NCI-H2196 (cell line): ENCODE measurements at regions not wholly inside any gene's neighbourhood (a gene's known extent, or its start where the extent isn't known, plus 50 kb on each side); places are given as distances from the start of the nearest gene placed in this dataset.
"Not testable (repeated sequence)": the region's sequence is repeated elsewhere in the genome, so short reads cannot be mapped to it uniquely, and the experiment has no call there.

Experiments
- DNase-seq: peaks from one replicate; lab custom pipeline; 2025; ENCODE audit not compliant: unreplicated experiment; lab: John Stamatoyannopoulos, UW

DNA sequence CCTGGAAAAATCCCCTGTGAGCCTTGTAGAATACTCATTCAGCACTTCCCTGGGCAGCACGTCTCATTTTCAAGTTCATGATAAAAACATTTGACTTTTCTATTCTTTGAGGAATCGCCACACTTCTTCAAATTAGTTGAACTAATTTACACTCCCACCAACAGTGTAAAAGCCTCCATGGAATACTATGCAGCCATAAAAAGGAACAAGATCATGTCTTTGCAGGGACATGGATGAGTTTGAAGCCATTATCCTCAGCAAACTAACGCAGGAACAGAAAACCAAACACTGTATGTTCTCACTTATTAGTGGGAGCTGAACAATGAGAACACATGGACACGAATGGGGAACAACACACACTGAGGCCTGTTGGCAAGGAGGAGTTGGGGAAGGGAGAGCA lies 102.0 kb upstream of the HEY2 start:
- DNase-seq, result no peak

DNA sequence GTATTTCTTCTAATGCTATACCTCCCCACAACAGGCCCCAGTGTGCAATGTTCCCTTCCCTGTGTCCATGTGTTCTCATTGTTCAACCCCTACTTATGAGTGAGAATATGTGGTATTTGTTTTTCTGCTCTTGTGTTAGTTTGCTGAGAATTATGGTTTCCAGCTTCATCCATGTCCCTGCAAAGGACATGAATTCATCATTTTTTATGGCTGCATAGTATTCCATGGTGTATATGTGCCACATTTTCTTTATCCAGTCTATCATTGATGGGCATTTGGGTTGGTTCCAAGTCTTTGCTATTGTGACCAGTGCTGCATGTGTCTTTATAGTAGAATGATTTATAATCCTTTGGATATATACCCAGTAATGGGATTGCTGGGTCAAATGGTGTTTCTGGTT lies 95.7 kb upstream of the HEY2 start:
- not testable (repeated sequence) for DNase-seq

DNA sequence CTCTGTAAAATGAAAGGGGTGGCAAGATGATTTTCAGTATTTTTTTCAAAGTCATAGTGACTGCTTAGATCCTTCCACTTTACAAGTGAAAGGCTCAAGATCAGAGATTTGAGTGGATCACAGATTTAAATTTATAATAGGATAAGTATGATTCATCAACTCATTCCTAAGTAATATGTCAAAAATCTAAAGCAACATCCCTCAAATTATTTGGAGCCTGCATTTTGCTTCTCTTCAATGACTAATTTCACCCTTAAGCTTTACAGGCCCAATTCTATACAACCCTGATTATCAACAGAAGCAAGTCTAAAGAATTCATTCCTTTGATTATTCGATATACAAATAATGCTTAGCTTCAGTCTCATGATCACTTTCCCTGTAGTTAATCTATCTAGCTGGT lies 93.9 kb upstream of the HEY2 start:
- DNase-seq, result no peak

DNA sequence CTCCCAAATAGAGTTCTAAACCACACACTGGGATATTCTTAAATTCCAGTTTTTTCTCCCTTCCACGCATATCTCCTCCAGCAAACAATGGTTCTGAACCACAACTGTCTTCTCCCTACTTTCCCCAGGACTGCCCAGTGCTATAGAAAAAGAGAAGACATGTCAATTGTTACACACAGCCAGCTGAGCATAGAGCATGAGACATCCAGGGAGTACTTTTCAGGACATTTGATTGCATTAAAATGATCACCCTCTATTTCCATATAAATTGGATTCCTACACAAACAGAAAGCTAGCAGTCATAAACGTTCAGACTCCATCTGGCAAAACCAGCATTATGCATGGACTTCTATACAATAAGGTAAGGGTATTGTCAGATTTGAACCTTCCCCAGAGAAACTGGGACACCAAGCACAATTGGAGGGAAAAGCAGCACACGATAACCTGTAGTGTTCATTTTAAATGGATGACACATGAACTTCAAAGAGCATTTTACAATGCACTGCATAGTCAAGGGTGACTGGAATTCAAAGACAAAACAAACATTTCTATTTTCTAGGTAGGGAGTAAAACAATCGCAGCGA lies 93.1 kb upstream of the HEY2 start:
- DNase-seq, result no peak

DNA sequence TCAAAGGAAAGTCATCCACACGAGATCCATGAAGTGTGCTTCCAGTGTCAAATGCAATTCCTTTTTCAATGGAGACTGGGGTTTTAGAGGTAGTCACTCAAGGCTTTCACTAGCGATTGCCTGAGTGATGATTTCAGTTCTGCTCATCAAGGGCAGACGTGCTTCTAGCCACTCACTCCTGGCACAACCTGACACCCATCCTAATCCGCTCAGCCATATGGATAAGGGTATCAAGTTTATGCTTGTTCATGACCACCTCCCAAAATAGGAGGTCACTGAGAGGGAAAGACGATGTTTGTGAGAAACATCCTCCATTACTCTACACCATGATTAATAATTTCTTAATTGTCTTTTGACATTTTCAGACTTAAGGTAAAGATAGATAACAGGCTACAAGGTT lies 91.3 kb upstream of the HEY2 start:
- DNase-seq, result no peak

DNA sequence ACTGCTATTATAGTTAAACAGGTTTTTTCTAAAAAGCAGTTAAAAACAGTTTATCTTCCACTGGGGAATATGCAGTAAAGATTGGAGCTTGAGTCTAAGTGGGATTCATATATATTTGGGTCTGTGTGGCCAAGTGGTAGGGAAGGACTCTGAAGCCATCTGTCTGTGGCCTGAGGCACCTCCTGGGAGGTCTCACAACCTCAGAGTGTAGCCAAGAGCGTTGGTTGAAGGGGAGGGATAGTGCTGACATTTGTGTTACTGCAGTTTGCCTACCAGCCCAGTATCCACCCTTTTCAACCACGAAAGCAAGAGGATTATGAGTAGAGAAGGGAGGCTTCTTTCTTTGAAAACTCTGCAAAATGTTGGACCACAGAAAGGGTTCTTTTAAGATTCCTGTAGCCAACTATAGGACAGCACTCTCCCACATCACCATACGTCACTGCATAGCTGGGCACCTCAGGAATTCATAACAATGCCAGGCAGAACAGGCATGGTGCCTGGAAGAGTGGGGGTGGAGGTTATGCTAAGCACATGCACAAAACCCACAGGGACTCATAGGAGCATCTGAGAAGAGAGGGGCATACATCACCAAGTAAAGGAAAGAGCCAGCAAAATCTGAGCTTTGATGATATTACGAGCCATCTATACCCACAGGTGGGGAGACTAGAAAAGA lies 90.5 kb upstream of the HEY2 start:
- DNase-seq, result no peak

DNA sequence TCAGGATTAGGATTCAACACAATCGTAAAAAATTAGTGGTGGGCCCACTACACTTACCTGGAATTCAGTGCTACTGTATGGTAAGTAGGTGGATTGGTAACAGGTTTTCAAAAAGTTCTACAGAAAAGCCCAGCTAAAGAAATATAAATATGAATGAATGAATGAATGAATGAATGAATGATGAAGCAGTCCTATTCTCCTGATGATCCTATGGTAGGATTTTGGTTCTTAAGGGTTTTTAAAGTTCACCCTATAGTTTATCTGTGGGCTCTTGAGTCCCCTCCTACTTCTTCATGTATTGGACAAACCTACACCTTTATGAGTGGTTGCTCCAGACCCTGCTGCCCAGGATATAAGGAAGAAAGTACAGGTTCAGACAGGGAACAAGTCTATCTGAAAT lies 89.5 kb upstream of the HEY2 start:
- no peak for DNase-seq

DNA sequence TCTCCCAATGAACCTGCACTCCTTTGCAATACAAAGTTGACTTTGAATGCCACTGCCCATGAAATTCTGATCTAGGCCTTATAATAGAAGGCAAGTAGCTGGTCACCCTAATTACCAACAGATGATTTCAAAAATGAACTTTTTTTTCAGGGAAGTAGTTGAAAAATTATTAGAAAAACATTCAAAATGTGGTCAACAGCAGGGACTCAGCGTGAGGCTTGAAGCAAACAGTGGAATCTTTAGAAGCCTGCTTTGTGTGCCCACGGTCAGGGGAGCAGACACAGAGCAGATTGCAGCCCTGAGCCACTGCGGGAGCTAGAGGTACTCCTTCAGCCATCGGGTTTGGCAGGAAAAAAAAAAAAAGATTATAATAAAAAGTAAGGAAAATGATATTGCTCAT lies 87.1 kb upstream of the HEY2 start:
- DNase-seq, result no peak

DNA sequence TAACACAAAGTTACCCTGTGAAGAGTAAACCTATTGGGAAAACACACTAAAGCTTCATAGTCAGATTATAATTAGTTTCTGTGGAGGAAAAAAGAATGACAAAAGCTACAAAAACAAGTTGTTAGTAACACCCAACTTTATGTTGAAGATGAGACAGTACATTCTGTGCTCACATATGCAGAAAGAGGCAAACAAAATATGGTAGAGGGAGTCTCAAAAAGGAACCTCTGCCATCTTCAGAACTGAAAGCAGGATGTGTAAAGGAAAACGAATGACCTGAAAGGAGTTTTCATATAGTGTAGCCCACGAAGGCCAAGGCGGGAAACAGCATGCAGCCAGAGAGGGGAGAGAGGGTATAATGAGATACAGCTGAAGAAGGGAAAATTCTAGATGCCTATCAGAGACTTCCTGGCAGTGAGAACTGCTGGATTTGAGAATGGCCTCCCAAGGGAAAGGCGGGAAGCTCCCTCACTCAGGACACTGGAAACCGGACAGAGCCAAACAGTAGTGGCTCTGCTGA lies 84.1 kb upstream of the HEY2 start:
- no peak for DNase-seq

DNA sequence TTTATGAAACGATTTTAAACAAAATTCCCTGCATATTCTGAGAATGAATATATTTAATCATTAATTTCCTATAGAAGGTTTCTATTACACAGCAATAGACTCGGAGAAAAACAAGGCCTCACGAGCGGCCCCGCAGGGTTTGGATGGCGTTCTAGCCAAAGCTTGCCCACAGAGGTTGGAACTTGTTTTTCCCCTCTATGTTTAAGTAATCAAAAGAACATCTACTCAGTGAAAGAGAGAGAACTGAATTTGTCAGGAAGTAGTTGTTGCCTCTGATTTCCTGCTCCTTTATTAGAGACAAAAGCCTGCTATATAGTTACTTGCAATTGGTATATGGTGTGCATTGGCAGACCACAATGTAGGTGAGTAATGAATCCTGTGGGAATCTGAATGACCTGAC lies 82.1 kb upstream of the HEY2 start:
- DNase-seq, result no peak

DNA sequence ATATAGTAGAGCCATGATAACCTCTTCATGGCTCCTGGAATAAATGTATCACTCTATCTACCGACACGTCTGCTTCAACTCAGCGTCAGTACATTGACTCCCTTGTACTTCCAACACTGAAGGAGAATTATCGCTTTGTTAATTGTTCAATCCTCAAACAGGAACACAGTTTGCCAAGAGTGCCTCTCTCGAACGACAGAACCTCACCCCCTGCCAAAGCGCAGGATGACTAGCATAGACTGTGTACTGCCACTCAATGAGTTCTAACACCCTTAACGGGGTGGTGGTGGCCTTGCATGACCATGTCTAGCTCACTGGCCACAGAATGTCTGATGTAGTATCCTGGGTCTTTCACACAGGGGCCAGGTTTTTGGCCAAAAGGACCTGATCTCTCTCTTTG lies 81.4 kb upstream of the HEY2 start:
- no peak for DNase-seq

DNA sequence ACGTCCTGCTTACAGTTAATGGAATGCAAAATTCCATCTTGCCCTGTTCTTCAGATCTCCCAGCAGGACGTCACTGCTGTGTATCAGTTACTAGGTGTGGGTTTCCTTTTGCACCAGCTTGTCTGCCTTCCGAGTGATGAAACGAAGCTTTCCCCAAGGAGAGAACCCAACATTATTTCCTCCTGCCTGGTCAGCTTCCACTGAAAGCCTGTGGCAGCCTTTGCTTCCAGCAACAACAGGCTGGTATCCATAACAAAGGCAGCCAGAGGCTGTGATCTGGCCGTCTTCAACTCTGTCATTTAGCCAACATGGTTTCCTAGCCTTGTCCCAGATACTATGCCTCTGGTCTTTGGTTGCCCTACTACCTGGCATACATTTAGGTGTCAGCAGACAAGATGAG lies 78.9 kb upstream of the HEY2 start:
- no peak for DNase-seq

DNA sequence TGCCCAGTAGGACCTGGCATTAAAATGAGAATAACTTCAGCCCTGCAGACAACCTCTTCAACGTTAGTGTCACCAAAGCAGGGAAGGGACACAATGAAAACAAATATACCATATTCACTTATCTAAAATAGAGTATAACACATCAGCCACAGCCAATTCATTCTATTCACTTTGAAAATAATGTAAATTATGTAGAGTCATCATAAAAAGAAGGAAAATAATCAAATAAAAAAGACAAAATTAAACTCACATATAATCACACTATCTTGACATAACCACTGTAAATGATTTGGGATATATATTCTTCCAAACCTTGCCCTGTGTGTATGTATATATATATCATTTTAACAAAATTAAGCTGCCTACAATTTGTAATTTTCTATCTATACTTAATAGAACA lies 78.1 kb upstream of the HEY2 start:
- DNase-seq, result no peak

DNA sequence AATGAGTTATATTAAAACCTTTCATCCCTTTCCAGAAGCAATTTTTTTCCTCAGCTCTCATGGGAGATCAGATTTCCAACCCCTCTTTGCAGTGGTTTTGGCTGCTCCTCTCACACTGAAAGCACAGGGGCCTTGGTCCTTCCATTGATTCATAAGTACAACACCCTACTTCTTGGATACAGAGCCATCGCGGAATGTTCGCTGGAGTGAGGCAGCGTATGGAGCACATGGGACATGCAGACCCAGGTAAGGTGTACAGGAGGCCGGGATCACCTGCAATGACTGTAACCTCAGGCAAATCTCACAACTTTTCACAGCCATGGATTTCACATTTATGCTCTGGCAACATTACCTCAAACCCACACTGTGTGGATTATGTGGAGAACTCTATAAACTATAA lies 75.2 kb upstream of the HEY2 start:
- no peak for DNase-seq

DNA sequence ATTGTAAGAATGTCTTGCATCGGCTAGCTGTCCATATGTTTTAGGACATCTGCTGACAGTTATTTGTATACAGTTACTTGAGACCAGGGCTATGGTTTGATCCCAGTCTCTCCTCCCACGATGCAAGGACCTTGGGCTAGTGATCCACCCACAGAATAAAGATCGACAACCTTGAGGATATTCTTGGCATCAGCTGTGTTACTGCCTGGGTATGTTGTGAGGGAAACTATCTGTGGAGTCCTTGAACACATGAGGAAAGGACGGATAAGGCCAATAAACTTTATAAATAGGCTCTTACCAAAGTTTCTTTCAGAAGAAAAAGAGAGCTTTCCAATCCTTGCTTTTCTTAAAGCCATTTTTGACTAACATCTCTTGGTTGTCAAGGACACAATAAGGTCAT lies 70.8 kb upstream of the HEY2 start:
- DNase-seq, result no peak

DNA sequence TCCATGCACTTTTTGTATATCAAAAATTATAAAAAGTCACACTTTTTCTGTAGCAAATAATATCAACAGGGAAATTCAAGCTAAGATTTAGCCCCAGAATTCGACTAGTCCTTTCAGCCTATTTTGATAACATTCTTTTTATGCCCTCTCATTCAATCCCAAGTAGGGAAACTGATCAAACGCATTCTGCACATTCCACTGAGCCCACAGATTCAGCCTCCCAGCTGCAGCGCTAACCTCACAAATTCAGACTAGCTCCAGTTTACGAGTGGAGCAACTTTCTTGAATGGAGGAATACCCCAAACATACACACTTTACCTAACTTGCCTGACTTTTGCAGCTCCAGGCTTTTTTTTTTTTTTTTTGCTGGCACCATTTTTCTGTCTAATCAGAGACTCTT lies 70.3 kb upstream of the HEY2 start:
- no peak for DNase-seq

DNA sequence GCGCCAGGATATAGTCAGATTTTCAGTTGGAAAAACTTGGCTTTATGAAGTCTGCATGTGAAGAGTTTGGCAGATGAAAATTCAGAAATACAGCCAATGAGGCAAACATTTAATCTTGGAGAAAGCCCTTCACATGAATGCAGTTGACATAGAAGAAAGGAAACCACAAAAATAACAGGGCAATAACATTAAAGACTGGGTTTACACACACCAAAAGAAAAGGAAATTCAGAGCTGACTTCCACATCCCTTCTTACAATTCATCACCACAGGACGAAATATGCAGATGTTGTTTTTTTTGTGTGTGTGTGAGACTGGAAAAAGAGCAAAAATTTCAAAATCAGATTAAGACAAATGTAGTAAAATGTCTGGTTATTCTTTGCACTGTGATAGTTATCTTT lies 69.8 kb upstream of the HEY2 start:
- DNase-seq, result no peak

DNA sequence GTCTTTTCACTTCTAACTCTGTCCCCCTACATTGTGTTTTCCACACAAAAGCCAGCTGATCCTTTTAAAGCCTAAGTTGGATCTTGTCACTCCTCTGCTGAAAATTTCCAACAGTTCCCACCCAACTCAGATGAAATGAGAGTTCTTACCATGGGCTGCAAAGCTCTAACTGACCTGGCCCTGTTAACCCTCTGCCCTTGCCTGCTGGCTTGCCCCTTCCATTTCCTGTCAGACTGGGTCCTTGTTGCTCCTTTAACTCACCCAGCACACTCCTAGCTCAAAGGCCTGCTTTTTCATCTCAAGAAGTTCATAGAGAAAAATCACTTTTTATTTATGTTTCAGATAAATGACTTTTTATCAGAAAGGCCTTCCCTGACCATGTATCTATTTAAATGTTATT lies 66.5 kb upstream of the HEY2 start:
- DNase-seq, result no peak

DNA sequence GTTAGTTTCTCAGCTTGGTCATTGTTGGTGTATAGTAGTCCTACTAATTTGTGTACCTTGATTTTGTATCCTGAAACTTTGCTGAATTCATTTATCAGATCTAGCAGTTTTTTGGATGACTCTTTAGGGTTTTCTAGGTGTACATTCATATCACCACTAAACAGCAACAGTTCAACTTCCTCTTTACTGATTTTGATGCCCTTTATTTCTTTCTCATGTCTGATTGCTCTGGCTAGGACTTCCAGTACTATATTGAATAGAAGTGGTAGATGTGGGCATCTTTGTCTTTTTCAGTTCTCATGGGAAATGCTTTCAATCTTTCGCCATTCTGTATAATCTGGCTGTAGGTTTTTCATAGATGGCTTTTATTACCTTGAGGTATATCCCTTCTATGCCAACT lies 61.3 kb upstream of the HEY2 start:
- no peak for DNase-seq

DNA sequence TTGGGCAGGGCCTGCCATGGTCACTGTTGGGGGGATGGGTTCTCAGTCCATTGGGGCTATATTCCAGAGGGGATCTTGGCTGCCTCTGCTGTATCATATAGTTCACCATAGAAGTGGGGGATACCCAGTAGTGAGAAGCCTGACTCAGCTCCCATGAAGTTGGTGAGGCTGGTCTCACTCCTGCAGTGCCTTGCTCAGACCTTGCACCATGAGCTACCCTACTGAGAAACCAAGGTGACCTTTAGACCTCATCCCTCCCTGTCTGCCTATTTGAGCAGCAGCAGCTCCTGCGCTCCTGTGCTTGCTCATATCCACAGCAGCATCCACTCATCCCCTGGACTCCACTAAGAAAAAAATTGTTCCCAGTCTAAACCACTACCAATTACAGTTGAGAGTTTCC lies 56.0 kb upstream of the HEY2 start:
- no peak for DNase-seq

DNA sequence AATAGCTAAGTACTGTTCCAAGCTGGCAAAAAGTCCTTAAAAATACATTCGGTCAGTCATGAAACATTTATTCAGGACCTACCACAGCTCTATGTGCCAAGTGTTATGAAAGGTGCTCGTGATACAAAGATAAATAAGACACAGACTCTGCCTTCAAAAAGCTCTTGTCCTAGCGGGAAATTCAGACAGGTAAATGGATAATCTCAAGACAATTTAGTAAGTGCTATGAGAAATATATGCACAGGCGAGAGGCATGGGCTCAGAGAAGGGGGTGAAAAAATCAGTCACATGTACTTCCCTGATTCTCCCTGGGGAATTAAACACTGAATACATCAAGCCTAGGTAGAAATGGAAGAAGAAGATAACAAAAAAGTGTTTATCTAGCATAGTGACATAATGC lies 49.8 kb upstream of the HEY2 start:
- no peak for DNase-seq
